NCI-H1417 (cell line): ENCODE measurements at regions not wholly inside any gene's neighbourhood (a gene's known extent, or its start where the extent isn't known, plus 50 kb on each side); places are given as distances from the start of the nearest gene placed in this dataset.
A peak's percentile ranks its signal among the peaks of the same experiment; 100 is the strongest.

Source experiments
- DNase-seq, 3 experiments: peaks; one replicate each; lab custom pipeline; 2025; lab: John Stamatoyannopoulos, UW

- peak in 2 of 3 experiments; percentile 22 to 72 for DNase-seq
Observed at GRCh38 chrX:51798701-51799100, 55.5 kb downstream of the GSPT2 start.

DNA sequence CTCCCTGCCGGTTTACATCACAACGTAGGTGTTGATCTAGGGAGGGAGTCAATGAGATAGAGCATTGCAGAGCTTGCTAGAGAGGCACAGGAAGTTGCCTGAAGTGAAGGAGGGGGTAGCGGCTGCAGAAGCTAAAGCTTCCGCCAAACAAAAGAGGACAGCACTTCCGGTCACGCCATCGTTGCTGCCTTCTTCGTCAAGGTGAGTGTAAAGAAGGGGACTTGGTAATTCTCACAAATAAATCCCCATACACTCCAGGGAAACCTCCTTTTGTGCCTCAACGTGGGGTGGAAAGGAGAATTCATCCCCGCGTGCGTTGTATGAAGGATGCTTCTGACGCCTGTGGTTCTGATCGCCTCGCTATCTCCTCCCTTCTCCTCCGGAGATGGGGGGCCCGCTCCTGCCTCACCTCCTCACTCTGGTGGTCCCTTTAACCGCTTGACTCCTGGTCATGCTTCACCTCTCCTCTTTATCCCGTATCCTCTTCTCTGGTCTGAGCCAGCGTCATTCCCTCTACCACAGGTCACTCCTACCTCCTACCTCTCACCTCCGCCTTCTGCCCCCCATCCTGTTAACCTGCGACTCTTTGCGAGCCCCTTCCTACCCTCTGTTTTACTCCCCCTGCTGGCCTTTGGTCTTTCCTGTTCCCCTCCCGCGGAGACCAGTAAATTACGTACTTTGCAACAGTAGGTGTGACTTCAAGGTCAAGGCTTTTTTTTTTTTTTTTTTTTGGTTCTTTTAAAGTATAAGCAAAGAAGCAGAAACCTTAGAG is 59.9 kb downstream of the GSPT2 start:
- peak; percentile 12 to 89 (median 79) for DNase-seq

GRCh38 chrX:51803833-51804232 is 60.6 kb downstream of the GSPT2 start:
- DNase-seq, result no peak

DNA sequence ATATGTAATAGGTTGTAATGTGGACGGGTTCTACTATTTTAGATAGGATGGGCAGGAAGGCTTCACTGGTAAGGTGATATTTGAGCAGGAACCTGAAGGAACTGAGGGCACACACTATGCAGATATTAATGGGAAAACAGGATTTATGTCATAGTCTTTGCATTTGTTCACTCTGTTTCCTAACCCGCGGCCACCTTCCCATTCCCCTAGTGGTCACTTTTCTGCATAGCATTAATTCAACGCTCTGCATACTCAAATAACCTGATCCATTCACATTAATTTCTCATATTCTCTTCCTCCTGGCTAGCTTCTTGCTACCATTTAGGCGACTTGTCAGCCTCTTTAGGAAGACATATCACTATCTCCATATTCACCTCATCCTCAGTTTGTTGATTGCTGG is 61.5 kb downstream of the GSPT2 start:
- no peak for DNase-seq

- no peak for DNase-seq
Observed at GRCh38 chrX:51813886-51814460, 70.7 kb downstream of the GSPT2 start.

DNA sequence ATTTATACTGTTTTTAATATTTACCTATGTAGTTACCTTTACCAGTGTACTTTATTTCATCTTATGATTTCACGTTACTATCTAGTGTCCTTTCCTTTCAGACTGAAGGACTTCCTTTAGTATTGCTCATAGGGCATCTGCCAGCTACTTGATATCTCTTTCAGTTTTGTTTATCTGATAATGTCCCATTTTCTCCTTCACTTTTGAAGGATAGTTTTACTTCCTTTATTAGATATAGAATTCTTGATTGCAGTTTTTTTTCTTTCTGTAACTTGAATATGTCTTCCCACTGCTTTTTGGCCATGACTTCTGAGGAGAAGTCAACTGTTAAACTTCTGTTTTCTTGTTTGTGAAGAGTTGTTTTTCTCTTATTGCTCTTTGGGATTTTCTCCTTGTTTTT is 69.4 kb upstream of the MAGED1 start:
- no peak for DNase-seq

- no peak for DNase-seq
Observed at GRCh38 chrX:51825436-51825835, 68.0 kb upstream of the MAGED1 start.

GRCh38 chrX:51834076-51834475 is 59.3 kb upstream of the MAGED1 start:
- no peak for DNase-seq

DNA sequence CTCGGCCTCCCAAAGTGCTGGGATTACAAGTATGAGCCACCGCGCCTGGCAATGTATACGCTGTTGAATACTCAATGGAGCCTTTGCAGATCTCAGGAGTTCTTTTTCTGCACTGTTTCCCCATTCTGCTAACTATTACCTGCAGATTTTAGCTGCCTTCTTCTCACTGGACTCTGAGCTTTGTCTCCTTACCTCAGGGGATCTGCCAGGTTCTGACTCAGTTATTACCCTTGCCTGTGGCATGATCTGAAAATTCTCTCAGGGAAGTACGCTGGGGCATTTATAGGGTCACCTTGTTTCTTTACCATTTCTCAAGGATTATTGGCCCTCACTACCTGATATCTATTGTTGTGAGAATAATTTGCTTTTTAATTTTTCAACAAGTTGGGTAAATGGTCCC is 56.6 kb upstream of the MAGED1 start:
- DNase-seq, result no peak

- peak in 1 of 3 experiments; percentile 73 for DNase-seq
Observed at GRCh38 chrX:51837451-51837850, 56.0 kb upstream of the MAGED1 start.

DNA sequence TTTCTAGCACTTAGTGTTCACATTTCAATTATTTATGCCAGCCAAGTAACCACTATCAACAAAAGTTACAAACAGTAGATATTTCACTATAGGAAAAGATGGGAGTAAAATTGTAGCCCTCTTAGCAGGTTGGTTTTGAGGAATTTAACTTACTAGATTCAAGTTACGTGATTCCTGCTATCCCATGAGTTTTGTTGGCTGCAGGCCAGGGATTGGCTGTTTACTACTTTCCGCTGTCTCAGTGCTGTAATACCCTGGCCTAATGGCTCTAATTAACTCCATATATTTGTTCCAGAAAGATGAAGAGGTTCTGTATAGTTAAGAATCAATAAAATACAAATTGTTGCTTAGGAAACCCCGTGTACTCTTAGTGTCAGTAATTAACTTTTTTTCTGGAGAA is 55.5 kb upstream of the MAGED1 start:
- peak in 2 of 3 experiments; percentile 57 to 78 for DNase-seq
